ENCODE measurements at regions not wholly inside any gene's neighbourhood (a gene's known extent, or its start where the extent isn't known, plus 50 kb on each side); places are given as distances from the start of the nearest gene placed in this dataset.

GRCh38 chr16:51986717-51987116 lies 560.2 kb downstream of the TOX3 start:
- no peak for TF ChIP-seq CTCF (IDR thresholded peaks at IDR 0.05; ENCODE audit: insufficient read depth, low read depth, low read length)
- POLR2A ChIA-PET: no interaction called here
- DNase-seq (ENCODE audit: low read depth): no peak
- no peaks in the 10 kb centered on the region for H3K36me3 ChIP-seq (ENCODE audit: control insufficient read depth, insufficient read depth, low read length)
- H3K4me3 ChIP-seq (ENCODE audit: low read depth, low read length): no peak overlapping the region
- no peaks in the 10 kb centered on the region for H3K27me3 ChIP-seq (ENCODE audit: control insufficient read depth, insufficient read depth, low read length)
- CTCF ChIA-PET: interaction anchor here (2.1 kb wide), 1 partner anchor 168 kb away, joined by 13 read pairs; no protein-coding TSS in a partner anchor

- ChIA-PET CTCF (interaction anchor here (2.1 kb wide), 1 partner anchor 168 kb away, joined by 13 read pairs; no protein-coding TSS in a partner anchor), POLR2A (no interaction called here)
- no peak for TF ChIP-seq CTCF (IDR thresholded peaks at IDR 0.05; ENCODE audit: insufficient read depth, low read depth, low read length)
- DNase-seq (ENCODE audit: low read depth): no peak
- Histone ChIP-seq H3K36me3 (ENCODE audit: control insufficient read depth, insufficient read depth, low read length) (no peaks in the 10 kb centered on the region), H3K4me3 (ENCODE audit: low read depth, low read length) (no peak overlapping the region), H3K27me3 (ENCODE audit: control insufficient read depth, insufficient read depth, low read length) (no peaks in the 10 kb centered on the region)
Measured at GRCh38 chr16:51986301-51986700, 560.6 kb downstream of the TOX3 start.

GRCh38 chr16:51985126-51985525 lies 561.8 kb downstream of the TOX3 start:
- Histone ChIP-seq H3K27me3 (ENCODE audit: control insufficient read depth, insufficient read depth, low read length) (no peaks in the 10 kb centered on the region), H3K36me3 (ENCODE audit: control insufficient read depth, insufficient read depth, low read length) (no peaks in the 10 kb centered on the region), H3K4me3 (ENCODE audit: low read depth, low read length) (no peak overlapping the region)
- POLR2A ChIA-PET: no interaction called here
- CTCF ChIA-PET: interaction anchor here (6.1 kb wide), 1 partner anchor 167 kb away, joined by 116 read pairs; no protein-coding TSS in a partner anchor
- no peak for TF ChIP-seq CTCF (IDR thresholded peaks at IDR 0.05; ENCODE audit: insufficient read depth, low read depth, low read length)
- DNase-seq (ENCODE audit: low read depth): no peak

- ChIA-PET POLR2A (no interaction called here), CTCF (interaction anchor here (0.9 to 6.1 kb wide), 3 partner anchors 13 to 166 kb away, joined by 3 to 116 read pairs (median 16); no protein-coding TSS in a partner anchor)
Measured at GRCh38 chr16:51984395-51984794, 562.5 kb downstream of the TOX3 start.

More at GRCh38 chr16:51984395-51984794, 562.5 kb downstream of the TOX3 start:
- no peaks in the 10 kb centered on the region for H3K27me3 ChIP-seq (ENCODE audit: control insufficient read depth, insufficient read depth, low read length)
- no peaks in the 10 kb centered on the region for H3K36me3 ChIP-seq (ENCODE audit: control insufficient read depth, insufficient read depth, low read length)
- no peak for TF ChIP-seq CTCF (IDR thresholded peaks at IDR 0.05; ENCODE audit: insufficient read depth, low read depth, low read length)
- no peak for DNase-seq (ENCODE audit: low read depth)
- no peak overlapping the region for H3K4me3 ChIP-seq (ENCODE audit: low read depth, low read length)

Measured in BJ (cell line).